Ammon's horn (tissue), 1 donor: ENCODE measurements at regions not wholly inside any gene's neighbourhood (a gene's known extent, or its start where the extent isn't known, plus 50 kb on each side); places are given as distances from the start of the nearest gene placed in this dataset.

ENCODE experiments used
- DNase-seq: peaks from one replicate; pipeline ENCODE4 v3.0.0-alpha.2; 2016; ENCODE audit warnings: low spot score

- DNase-seq, result no peak
Measured at GRCh38 chr22:22076361-22076760, 93.8 kb upstream of the TOP3B start.

GRCh38 chr22:22075382-22076163 lies 93.0 kb upstream of the TOP3B start:
- no peak for DNase-seq

DNA sequence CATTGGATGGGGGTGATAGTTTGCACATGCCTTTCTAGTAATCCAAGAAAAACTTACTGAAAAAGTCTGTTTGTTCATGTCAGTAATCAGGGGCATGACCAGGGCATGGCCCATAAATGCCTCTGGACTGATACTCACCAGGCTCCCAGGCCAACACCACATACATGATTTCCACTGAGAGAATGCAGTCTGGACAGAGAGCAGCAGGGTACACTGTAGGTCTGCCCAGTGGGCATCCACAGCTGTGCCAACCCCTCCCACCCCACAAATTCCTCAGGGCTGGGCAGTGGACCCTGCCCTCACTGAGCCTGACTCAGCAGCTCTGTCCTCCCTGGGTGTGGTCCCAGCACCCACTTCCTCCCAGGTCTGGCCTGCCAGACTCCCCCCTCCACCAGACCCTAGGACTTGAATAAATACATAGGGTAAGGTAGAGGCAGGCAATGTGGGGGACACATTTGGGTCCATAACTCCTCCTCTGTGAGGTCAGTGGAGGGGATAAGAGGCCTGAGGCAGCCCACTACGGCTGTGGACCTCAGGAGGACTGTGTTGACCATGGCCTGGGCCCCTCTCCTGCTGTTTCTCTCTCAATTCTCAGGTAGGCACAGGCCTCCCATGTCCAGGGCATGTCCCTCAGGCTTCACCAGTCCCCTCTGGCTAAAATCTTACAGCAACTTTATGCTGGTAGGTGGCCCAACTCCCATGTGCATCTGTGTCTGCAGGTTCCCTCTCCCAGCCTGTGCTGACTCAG lies 92.2 kb upstream of the TOP3B start:
- no peak for DNase-seq

DNA sequence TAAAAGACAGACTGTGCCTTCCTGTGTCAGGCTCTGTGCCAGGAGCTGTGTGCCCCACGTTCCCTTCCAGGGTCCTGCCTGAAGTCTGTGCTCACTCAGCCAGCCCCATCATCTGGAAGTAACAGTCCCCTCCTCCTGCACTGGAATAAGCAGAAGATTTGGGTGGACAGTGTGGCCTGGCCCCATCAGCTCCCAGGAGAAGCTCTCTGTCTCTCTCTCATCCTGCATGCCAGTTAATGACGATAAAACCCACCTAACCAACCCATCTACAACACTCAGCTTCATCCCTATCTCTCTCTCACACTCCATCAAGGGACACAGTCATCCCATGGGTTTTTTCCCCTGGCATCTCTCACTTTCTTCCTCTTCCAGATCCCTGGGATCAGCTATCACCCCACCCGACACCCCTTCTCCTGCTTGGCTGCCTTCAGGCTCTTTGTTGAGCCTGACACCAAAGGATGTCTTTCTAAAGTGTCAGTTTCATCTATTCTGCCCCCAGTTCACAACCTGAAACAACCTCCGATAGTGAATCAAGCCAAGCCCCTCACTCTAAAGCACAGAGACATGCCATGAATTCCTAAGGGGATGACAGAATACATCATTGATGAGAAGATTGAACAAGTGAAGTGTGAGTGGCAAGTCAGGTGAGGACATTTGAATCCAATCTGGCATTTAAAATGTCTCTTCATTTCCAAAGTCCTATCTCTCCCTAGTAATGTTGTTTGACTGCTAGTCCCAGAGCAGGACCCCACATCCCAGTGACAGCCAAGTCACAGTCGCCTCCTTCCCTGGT lies 91.4 kb upstream of the TOP3B start:
- DNase-seq, result no peak

- DNase-seq, result no peak
Measured at GRCh38 chr22:22072169-22072836, 89.7 kb upstream of the TOP3B start.

DNA sequence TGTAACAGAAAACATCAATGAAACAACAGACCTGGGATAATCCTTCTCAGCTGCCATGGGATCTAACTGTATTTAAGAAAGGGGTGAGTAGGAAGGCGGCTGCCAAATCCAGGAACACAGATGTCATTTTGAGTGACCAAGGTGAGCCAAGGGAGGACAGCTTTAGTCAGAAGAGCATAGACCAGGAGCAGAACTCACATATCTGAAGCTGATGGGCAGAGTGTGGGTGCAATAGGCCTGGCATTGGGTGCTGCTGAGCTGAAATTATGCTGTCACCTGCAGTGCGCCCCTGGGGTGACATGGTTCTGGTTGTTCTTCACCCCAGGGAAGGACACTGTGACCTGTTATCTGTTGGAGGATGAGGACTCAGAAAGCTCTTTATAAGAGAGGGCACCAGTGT lies 88.9 kb upstream of the TOP3B start:
- DNase-seq, result no peak

GRCh38 chr22:22070371-22070824 lies 87.8 kb upstream of the TOP3B start:
- no peak for DNase-seq

GRCh38 chr22:22069450-22070370 lies 87.1 kb upstream of the TOP3B start:
- no peak for DNase-seq

DNA sequence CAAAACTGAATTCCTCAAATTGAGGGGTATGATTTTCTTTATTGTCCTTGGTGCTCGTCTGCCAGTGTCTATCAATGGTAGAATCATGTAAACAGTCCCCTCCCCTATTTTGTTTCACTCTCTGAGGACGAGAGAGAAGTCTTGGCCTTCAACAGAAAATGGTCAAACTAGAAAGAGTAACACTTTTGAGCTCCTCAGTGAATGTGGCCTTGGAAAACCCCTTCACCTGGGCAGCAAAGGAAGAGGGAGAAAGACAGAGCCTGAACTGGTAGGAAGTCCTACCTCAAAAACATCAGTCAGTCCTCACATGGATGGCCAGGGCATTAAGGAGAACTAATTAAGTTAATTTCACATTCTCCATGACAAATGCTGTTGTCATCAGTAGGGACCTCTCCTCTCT lies 86.1 kb upstream of the TOP3B start:
- no peak for DNase-seq

DNA sequence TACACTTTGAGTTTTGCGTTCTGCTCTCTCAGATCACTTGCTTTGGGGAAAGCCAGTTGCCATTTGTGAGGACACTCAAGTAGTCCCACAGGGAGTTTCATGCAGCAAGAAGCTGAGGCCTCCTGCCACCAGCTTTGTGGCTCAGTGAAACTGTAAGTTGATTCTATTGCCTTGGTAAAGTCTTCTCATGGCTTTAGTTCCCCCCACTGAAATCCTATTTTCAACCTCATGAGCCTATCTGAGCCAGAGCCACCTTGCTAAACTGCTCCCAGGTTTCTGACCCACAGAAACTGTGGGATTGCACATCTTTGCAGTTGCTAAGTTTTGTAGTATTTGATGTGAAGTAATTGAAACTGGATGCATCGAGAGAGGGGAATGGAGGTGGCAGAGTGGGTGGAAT lies 85.4 kb upstream of the TOP3B start:
- no peak for DNase-seq

GRCh38 chr22:22067192-22067591 lies 84.6 kb upstream of the TOP3B start:
- DNase-seq, result no peak

DNA sequence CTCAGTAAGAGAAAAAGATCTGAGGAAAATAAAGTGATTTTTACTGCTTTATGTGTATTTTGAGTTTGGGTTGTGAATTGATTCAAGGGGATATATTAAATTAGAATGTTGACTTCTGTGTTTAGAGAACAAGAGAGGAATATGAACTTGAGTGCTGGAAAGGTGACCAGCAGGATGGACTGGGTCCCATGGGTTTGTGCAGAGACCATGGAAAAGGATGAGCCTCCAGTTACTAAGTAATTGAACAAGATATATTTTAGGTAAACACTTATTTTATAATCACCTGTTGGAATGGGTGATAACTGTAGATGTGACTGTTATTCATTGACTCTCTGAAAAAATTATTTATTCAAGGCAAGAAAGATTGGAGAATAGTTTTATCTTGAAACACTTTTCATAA lies 82.0 kb upstream of the TOP3B start:
- DNase-seq, result no peak

DNA sequence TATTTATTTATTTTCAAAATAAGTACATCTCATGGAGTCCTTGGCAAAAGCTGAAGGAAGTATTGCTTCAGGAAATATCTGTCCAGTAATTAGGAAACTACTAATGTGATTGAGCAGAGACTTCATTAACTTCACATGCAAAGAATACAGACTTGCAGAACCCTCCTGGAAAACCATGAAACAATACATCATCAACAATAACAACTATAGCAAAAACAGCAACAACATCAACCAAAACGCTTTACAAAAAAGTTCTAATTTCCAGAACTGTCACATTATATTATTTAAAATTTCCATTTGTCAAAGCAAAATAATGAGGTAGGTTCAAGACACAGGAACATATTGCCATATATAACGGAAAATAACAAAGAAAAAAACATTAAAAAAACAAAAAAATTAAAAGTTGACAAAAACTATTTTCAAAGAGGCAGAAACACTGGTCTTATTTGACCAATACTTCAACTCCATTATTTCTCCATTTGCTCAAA lies 79.8 kb upstream of the TOP3B start:
- DNase-seq, result no peak

DNA sequence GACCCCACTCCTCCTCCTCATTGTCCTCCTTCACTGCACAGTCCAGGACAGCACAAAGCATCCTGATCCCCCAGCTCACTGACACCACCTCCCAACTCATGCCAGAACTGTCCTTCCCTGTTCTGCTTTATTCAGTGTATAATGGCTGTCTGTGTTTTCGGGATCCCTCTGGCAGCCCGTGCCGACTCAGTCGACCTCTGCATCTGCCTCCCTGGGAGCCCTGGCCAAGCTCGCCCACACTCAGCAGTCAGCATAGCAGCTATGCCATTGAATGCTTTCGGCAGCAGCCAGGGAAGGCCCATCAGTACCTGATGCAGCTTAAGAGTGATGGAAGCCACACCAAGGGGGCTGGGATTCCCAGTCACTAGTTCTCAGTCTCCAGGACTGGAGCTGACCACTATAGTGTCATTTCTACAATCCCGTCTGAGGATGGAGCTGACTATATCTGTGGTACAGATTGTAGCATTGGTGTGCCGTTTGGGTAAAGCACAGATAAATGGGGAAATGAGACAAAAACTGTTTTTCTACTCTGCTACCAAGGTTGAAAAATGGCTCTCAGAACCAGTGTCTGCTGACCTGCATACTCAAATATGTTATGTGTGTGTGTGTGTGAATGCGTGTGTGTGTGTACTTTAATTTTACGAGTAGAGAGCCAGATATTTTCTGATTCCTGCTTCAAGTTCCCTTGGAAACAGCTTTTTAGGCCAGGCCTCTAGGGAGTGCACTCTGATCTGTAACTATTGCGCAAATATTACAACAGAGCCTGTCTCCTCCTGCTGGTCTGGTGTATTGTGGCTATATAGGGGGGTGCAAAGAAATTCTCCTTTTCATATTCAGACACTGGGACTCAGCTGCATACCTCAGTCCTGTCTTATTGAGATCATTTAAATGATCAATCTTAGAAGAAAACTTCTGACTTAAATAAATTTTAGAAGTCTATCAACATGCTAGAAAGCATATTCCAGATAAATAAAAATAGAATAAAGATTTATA lies 78.8 kb upstream of the TOP3B start:
- DNase-seq, result peak; percentile 63

- DNase-seq, result peak; percentile 35
Measured at GRCh38 chr22:22060200-22061084, 77.9 kb upstream of the TOP3B start.

- no peak for DNase-seq
Measured at GRCh38 chr22:22059291-22060002, 76.9 kb upstream of the TOP3B start.

GRCh38 chr22:22058633-22059290 lies 76.2 kb upstream of the TOP3B start:
- DNase-seq, result no peak
